Smooth muscle cell (in vitro differentiated cells): ENCODE measurements at regions not wholly inside any gene's neighbourhood (a gene's known extent, or its start where the extent isn't known, plus 50 kb on each side); places are given as distances from the start of the nearest gene placed in this dataset.

ENCODE experiments used
- DNase-seq: peaks from one replicate; lab custom pipeline; 2025; ENCODE audit not compliant: unreplicated experiment; lab: John Stamatoyannopoulos, UW
- H2AFZ ChIP-seq: fragments of 200-600 bp; sonication (generic); 2 replicates; pipeline ENCODE4 v1.6.0; 2016; ENCODE audit warnings: antibody characterized with exemption, low read depth, mild to moderate bottlenecking
- H3F3A ChIP-seq: fragments of 200-600 bp; sonication (generic); 2 replicates; pipeline ENCODE4 v1.6.0; 2017; ENCODE audit warnings: antibody characterized with exemption, low read depth
- H3K27ac ChIP-seq: fragments of 200-600 bp; sonication (generic); 2 replicates; pipeline ENCODE4 v1.5.1; 2016; ENCODE audit warnings: low read depth, mild to moderate bottlenecking
- H3K27me3 ChIP-seq: fragments of 200-600 bp; sonication (generic); 2 replicates; pipeline ENCODE4 v1.6.1; 2016; ENCODE audit warnings: low read depth, mild to moderate bottlenecking
- H3K36me3 ChIP-seq: fragments of 200-600 bp; sonication (generic); 2 replicates; pipeline ENCODE4 v1.5.1; 2016; ENCODE audit warnings: low read depth
- H3K4me1 ChIP-seq: fragments of 200-600 bp; sonication (generic); 2 replicates; pipeline ENCODE4 v1.5.1; 2016; ENCODE audit warnings: low read depth
- H3K4me2 ChIP-seq: fragments of 200-600 bp; sonication (generic); 2 replicates; pipeline ENCODE4 v1.6.0; 2016; ENCODE audit warnings: mild to moderate bottlenecking
- H3K4me3 ChIP-seq: fragments of 200-600 bp; sonication (generic); 2 replicates; pipeline ENCODE4 v1.5.1; 2016; ENCODE audit warnings: mild to moderate bottlenecking
- H3K79me2 ChIP-seq: fragments of 200-600 bp; sonication (generic); 2 replicates; pipeline ENCODE4 v1.6.0; 2016; ENCODE audit warnings: low read depth, mild to moderate bottlenecking
- H3K9ac ChIP-seq: fragments of 200-600 bp; sonication (generic); 2 replicates; pipeline ENCODE4 v1.6.0; 2016; ENCODE audit warnings: low read depth
- H3K9me3 ChIP-seq: fragments of 200-600 bp; sonication (generic); replicated peaks from 2 replicates; pipeline ENCODE4 v1.5.1; 2016; ENCODE audit warnings: low read depth
- H4K20me1 ChIP-seq: fragments of 200-600 bp; sonication (generic); 2 replicates; pipeline ENCODE4 v1.6.0; 2016; ENCODE audit warnings: low read depth
- CTCF ChIP-seq: fragments of 200-600 bp; sonication (generic); IDR thresholded peaks from 2 replicates; pipeline ENCODE4 v1.5.1; 2017; ENCODE audit warnings: borderline replicate concordance, mild to moderate bottlenecking, antibody characterized with exemption; ENCODE audit not compliant: insufficient read depth, poor library complexity, severe bottlenecking
- WGBS: methylation state at CpG from one replicate; pipeline ENCODE4 v1.1.7; 2016; ENCODE audit warnings: low lambda C conversion rate; 5-methylcytosine and 5-hydroxymethylcytosine counted together

GRCh38 chr1:222161676-222162075 lies 386.2 kb downstream of the HHIPL2 start:
- 51% methylated on average over 3 of the region's 3 CpGs for WGBS
- no peak for DNase-seq

DNA sequence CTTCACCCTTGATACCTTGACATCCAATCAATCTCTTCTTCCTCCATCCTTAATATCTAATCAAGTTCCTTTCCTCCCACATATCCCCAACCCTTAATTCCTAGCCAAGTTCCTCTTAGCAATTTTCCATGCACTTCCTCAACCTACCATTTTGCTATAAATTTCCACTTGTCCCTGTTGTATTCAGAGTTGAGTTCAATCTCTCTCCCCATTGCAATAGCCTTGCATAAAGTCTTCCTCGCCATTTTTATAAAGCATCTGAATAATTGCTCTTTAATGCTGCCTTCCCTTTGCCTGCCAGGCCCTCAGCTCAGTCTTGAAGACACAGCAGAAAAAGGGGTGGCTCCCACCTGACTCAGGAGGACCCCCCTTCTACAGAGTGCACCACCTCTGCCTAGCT lies 390.3 kb downstream of the HHIPL2 start:
- Histone ChIP-seq H2AFZ (no peak overlapping the region), H3K36me3 (no peaks in the 10 kb centered on the region), H3K79me2 (no peaks in the 10 kb centered on the region), H3K9me3 (no peaks in the 10 kb centered on the region), H4K20me1 (no peaks in the 10 kb centered on the region), H3K4me2 (no peak overlapping the region), H3F3A (no peaks in the 10 kb centered on the region), H3K27me3 (no peaks in the 10 kb centered on the region), H3K4me1 (no peaks in the 10 kb centered on the region), H3K9ac (no peak overlapping the region), H3K27ac (no peak overlapping the region), H3K4me3 (no peak overlapping the region)
- WGBS: 96% methylated on average over 1 of the region's 1 CpG
- DNase-seq: no peak
- TF ChIP-seq CTCF: no peak

More at GRCh38 chr1:222161676-222162075, 386.2 kb downstream of the HHIPL2 start:
- Histone ChIP-seq H3K27me3 (no peaks in the 10 kb centered on the region), H3K4me1 (no peaks in the 10 kb centered on the region), H3K9ac (no peak overlapping the region), H3K9me3 (no peaks in the 10 kb centered on the region), H3K4me2 (no peak overlapping the region), H3K4me3 (no peak overlapping the region), H3K36me3 (no peaks in the 10 kb centered on the region), H3K27ac (no peak overlapping the region), H2AFZ (no peak overlapping the region), H3F3A (no peaks in the 10 kb centered on the region), H4K20me1 (no peaks in the 10 kb centered on the region), H3K79me2 (no peaks in the 10 kb centered on the region)
- TF ChIP-seq CTCF: no peak

DNA sequence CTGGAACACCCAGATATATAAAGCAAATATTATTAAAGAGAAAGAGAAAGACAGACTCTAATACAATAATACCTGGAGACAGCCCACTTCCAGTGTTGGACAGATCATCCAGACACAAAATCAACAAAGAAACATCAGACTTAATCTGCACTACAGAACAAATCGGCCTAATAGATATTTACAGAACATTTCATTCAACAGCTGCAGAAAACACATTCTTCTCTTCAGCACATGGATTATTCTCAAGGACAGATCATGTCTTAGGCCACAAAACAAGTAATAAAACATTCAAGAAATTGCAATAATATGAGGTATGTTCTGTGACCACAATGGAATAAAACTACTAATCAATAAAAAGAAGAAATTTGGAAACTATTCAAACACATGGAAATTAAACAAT lies 398.3 kb upstream of the DUSP10 start:
- Histone ChIP-seq H2AFZ (no peak overlapping the region), H4K20me1 (no peaks in the 10 kb centered on the region), H3K79me2 (no peaks in the 10 kb centered on the region), H3K9me3 (no peaks in the 10 kb centered on the region), H3K36me3 (no peaks in the 10 kb centered on the region), H3K4me2 (no peak overlapping the region), H3F3A (no peaks in the 10 kb centered on the region), H3K27ac (no peak overlapping the region), H3K4me3 (no peak overlapping the region), H3K27me3 (no peaks in the 10 kb centered on the region), H3K4me1 (no peaks in the 10 kb centered on the region), H3K9ac (no peak overlapping the region)
- TF ChIP-seq CTCF: no peak
- WGBS: 73% methylated on average over 1 of the region's 1 CpG
- DNase-seq: no peak

GRCh38 chr1:222138095-222138494 lies 396.2 kb upstream of the DUSP10 start:
- Histone ChIP-seq H3K9me3 (peaks cover 4% of the 10 kb centered on the region), H3K4me1 (no peaks in the 10 kb centered on the region), H3K27ac (no peak overlapping the region), H3K9ac (no peak overlapping the region), H4K20me1 (no peaks in the 10 kb centered on the region), H3K36me3 (no peaks in the 10 kb centered on the region), H3F3A (no peaks in the 10 kb centered on the region), H3K79me2 (no peaks in the 10 kb centered on the region), H3K4me2 (no peak overlapping the region), H3K4me3 (no peak overlapping the region), H3K27me3 (no peaks in the 10 kb centered on the region), H2AFZ (no peak overlapping the region)
- DNase-seq: no peak
- no peak for TF ChIP-seq CTCF
- WGBS: 97% methylated on average over 15 of the region's 15 CpGs
